ENCODE measurements at regions not wholly inside any gene's neighbourhood (a gene's known extent, or its start where the extent isn't known, plus 50 kb on each side); places are given as distances from the start of the nearest gene placed in this dataset.

DNA sequence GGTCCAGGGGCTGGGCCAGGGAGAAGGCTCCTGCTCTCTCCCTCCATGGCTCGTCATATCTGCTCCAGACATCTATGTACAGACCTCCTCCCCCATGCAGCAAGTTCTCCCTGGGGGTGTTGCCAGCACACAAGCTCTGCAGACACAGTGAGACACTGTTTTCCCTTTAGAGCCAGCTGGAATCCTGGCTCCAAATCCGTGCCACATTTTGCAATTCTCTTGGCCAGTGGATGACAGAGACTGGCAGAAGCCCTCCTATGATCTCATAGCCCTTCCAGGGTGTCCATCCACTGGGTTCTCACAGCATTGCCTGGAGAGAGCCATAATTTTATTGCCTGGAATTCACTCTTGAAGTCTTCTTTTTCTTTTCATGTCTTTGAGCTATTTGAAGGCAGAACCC, 203.9 kb downstream of the TLE3 start:
- FAIRE-seq = no peak
- TF ChIP-seq CTCF (IDR thresholded peaks at IDR 0.05; ENCODE audit: insufficient read depth, missing control alignments) = no peak
- no peak for DNase-seq (ENCODE audit: insufficient read length, low spot score)

- DNase-seq (ENCODE audit: insufficient read length, low spot score) (no peak), FAIRE-seq (no peak)
- TF ChIP-seq CTCF (IDR thresholded peaks at IDR 0.05; ENCODE audit: insufficient read depth, missing control alignments) = no peak
These were observed 202.5 kb downstream of the TLE3 start for GRCh38 chr15:69895202-69895601.

GRCh38 chr15:69896606-69897005, 201.1 kb downstream of the TLE3 start:
- DNase-seq (ENCODE audit: insufficient read length, low spot score) (no peak), FAIRE-seq (no peak)
- TF ChIP-seq CTCF (IDR thresholded peaks at IDR 0.05; ENCODE audit: insufficient read depth, missing control alignments) = no peak

DNA sequence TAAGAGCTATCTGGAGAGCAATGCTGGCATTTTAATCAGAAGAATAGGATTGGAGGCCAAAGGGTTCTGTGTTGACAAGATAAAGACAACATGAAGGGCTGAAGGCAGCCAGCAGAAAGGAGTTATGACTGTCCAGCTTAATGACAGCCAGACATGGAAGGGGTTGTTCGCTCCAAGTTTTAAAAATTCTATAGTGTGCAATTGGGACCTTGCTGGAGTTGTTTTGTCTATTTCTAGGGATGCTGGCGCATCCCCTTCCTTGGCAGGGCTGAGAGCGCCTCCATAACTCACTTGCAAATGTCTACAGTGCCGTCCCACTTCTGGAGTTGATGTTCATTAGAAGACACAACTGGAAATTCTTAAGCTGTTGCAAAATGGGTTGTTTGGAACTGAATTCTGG, 200.7 kb downstream of the TLE3 start:
- FAIRE-seq (no peak), DNase-seq (ENCODE audit: insufficient read length, low spot score) (no peak)
- TF ChIP-seq CTCF (IDR thresholded peaks at IDR 0.05; ENCODE audit: insufficient read depth, missing control alignments) = no peak

DNA sequence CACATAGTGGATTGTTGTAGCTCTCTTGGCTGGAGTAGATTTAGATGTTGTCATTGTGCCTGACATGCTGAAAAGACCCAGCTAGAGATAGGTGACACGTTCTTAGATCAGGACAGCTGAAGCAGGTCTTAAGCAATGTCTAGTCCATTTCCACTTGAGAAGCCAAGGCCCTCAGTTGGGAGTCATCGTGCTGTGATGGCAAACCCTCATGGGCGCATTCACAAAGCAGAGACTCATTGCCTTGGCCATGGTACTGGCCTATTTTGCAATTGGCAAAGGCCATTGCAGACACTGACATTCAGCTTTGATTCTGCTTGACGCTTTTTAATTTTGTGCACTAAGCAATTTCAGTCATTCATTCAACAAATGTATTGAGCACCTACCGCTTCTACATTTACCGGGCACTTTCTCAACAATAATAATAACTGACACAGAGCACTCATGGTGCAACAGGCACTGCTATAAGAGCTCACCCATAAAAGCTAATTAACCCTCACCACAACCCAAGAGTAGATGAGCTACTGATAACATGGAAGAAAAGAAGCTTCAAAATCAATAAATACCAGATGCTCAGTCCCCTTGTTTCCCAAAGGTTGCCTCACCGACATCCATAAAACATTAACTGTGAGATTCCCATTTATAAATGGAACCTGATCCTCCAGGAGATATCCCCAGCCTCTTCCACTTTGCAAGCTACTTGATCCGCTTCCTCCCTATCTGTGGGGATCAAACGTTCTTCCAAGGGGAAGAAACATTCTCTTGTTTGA, 200.1 kb downstream of the TLE3 start:
- no peak for DNase-seq (ENCODE audit: insufficient read length, low spot score)
- FAIRE-seq = no peak
- no peak for TF ChIP-seq CTCF (IDR thresholded peaks at IDR 0.05; ENCODE audit: insufficient read depth, missing control alignments)

DNA sequence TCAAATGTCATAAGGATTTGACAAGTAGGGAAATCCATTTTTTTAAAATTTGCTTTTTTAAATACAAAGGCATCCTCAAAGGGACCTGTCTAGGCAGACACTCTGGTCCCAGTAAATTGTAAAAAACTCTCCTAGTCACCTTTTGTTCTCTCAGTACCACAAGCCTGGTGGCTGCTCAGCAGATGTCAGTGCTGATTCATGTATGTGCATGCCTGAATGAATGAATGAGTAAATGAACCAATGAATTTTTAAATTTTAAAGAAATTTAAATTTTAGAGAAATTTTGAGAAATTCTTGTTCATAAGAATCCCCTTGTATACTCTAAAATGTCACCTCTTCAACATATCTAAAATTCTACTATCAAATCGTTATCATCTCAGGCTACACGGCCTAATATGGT, 199.5 kb downstream of the TLE3 start:
- no peak for DNase-seq (ENCODE audit: insufficient read length, low spot score)
- no peak for FAIRE-seq
- TF ChIP-seq CTCF (IDR thresholded peaks at IDR 0.05; ENCODE audit: insufficient read depth, missing control alignments) = no peak

GRCh38 chr15:69902414-69903062, 195.2 kb downstream of the TLE3 start:
- TF ChIP-seq CTCF (IDR thresholded peaks at IDR 0.05; ENCODE audit: insufficient read depth, missing control alignments) = no peak
- DNase-seq (ENCODE audit: insufficient read length, low spot score) = no peak
- no peak for FAIRE-seq

Data from D721Med (cell line).